HCT116 (cell line): ENCODE measurements at regions not wholly inside any gene's neighbourhood (a gene's known extent, or its start where the extent isn't known, plus 50 kb on each side); places are given as distances from the start of the nearest gene placed in this dataset.

ENCODE experiments used
- ATAC-seq: fragments of 200-7000 bp; cut with Tn5 transposase; 2 replicates; pipeline ENCODE4 v1.9.1; 2020; ENCODE audit warnings: mild to moderate bottlenecking, moderate library complexity
- BruUV-seq: library from RNA; stranded (reverse); fragments of 400-500 nt; replicated peaks from 2 replicates; lab custom pipeline; 2021; lab: Mats Ljungman, UMichigan
- CTCF ChIA-PET: fragments of 300-600 bp; sonication (Branson Sonifier 250); formaldehyde crosslinking; loops from one replicate; lab custom pipeline; 2021; ENCODE audit warnings: antibody characterized with exemption; lab: Charles Lee
- POLR2A ChIA-PET: fragments of 300-600, 350-600 bp; sonication (Branson Sonifier 250); formaldehyde crosslinking; loops from one replicate; lab custom pipeline; 2021; ENCODE audit warnings: antibody characterized with exemption; lab: Charles Lee
- RAD21 ChIA-PET, 2 experiments: fragments of 300-600 bp; sonication (Branson Sonifier 250); formaldehyde crosslinking; loops; one replicate each; lab custom pipeline; 2023; ENCODE audit warnings: low total read pairs in 2 of 2; ENCODE audit not compliant: uncharacterized antibody in 2 of 2, unreplicated experiment in 2 of 2, low non-redundant PET in 1 of 2; lab: Charles Lee
- DNase-seq: peaks from one replicate; pipeline ENCODE4 v3.0.0-alpha.2; 2010; ENCODE audit warnings: low read depth, low spot score
- H2AFZ ChIP-seq: fragments of 200-600 bp; shearing (Covaris generic), sonication (generic); 2 replicates; pipeline ENCODE4 v1.6.1; 2017; ENCODE audit warnings: low read depth, mixed run types, mixed read lengths, antibody characterized with exemption, low read length; ENCODE audit not compliant: poor library complexity, severe bottlenecking
- H3K27ac ChIP-seq: 2 replicates; pipeline ENCODE4 v1.5.1; 2012; ENCODE audit warnings: low read depth, low read length
- H3K27me3 ChIP-seq: fragments of 200-600 bp; sonication (generic); 2 replicates; pipeline ENCODE4 v1.6.1; 2016; ENCODE audit warnings: mixed run types, low read length, mixed read lengths; ENCODE audit not compliant: insufficient read depth
- H3K36me3 ChIP-seq, 2 experiments: fragments of 200-500 bp in 1 of 2; fragments of 200-600 bp in 1 of 2; sonication (Bioruptor generic) in 1 of 2; sonication (generic) in 1 of 2; 2 replicates each; pipeline versions ENCODE4 v1.5.1 to v1.6.1; 2014 to 2016; ENCODE audit warnings: low read length in 2 of 2, inconsistent platforms in 1 of 2, mixed read lengths in 1 of 2, mixed run types in 1 of 2; ENCODE audit not compliant: insufficient read depth in 2 of 2, control insufficient read depth in 1 of 2
- H3K4me1 ChIP-seq, 2 experiments: fragments of 200-600 bp in 1 of 2; sonication (generic) in 1 of 2; 2 replicates each; pipeline versions ENCODE4 v1.5.1 to v1.6.1; 2012 to 2017; ENCODE audit warnings: low read length in 2 of 2, inconsistent platforms in 1 of 2, mild to moderate bottlenecking in 1 of 2, mixed read lengths in 1 of 2, mixed run types in 1 of 2, moderate library complexity in 1 of 2; ENCODE audit not compliant: insufficient read depth in 2 of 2, control insufficient read depth in 1 of 2
- H3K4me2 ChIP-seq: fragments of 200-600 bp; sonication (generic); 2 replicates; pipeline ENCODE4 v1.6.1; 2017; ENCODE audit warnings: mixed run types, low read length, mixed read lengths
- H3K4me3 ChIP-seq, 2 experiments: fragments of 200-600 bp in 1 of 2; sonication (generic) in 1 of 2; replicated peaks in 1 of 2; 2 replicates each; pipeline ENCODE4 v1.5.1; 2011 to 2016; ENCODE audit warnings: low read length in 2 of 2, control low read depth in 1 of 2, low read depth in 1 of 2, mild to moderate bottlenecking in 1 of 2, mixed read lengths in 1 of 2, mixed run types in 1 of 2
- H3K79me2 ChIP-seq: fragments of 200-600 bp; sonication (generic); 2 replicates; pipeline ENCODE4 v1.6.1; 2017; ENCODE audit warnings: mild to moderate bottlenecking, mixed run types, low read length, moderate library complexity, mixed read lengths; ENCODE audit not compliant: insufficient read depth
- H3K9ac ChIP-seq: fragments of 200-600 bp; sonication (generic); 2 replicates; pipeline ENCODE4 v1.6.1; 2016; ENCODE audit warnings: low read length, mixed read lengths
- H3K9me2 ChIP-seq: fragments of 200-600 bp; sonication (generic), shearing (Covaris generic); 2 replicates; pipeline ENCODE4 v1.6.1; 2017; ENCODE audit warnings: mixed run types, mild to moderate bottlenecking, moderate library complexity; ENCODE audit not compliant: insufficient read depth
- H3K9me3 ChIP-seq, 2 experiments: fragments of 200-500 bp in 1 of 2; fragments of 200-600 bp in 1 of 2; sonication (Bioruptor generic) in 1 of 2; sonication (generic) in 1 of 2; 2 replicates each; pipeline ENCODE4 v1.6.1; 2014 to 2017; ENCODE audit warnings: low read length in 2 of 2, mixed read lengths in 2 of 2, inconsistent platforms in 1 of 2, low read depth in 1 of 2, mild to moderate bottlenecking in 1 of 2, mixed run types in 1 of 2, moderate library complexity in 1 of 2; ENCODE audit not compliant: control insufficient read depth in 1 of 2, insufficient read depth in 1 of 2
- H4K20me1 ChIP-seq: fragments of 200-600 bp; sonication (generic), shearing (Covaris generic); 2 replicates; pipeline ENCODE4 v1.6.1; 2017; ENCODE audit warnings: mixed run types, mild to moderate bottlenecking, moderate library complexity; ENCODE audit not compliant: insufficient read depth
- ATF3 ChIP-seq: IDR thresholded peaks from 2 replicates; pipeline ENCODE4 v1.6.1; 2012
- CTCF ChIP-seq, 3 experiments: fragments of 200-600 bp in 1 of 3; sonication (generic) in 1 of 3; IDR thresholded peaks in 2 of 3; conservative IDR thresholded peaks in 1 of 3; 2 replicates each; pipeline ENCODE4 v1.5.1; 2012 to 2017; ENCODE audit warnings: low read depth in 2 of 3, low read length in 2 of 3, antibody characterized with exemption in 1 of 3, borderline replicate concordance in 1 of 3, control low read depth in 1 of 3, mild to moderate bottlenecking in 1 of 3, mixed read lengths in 1 of 3, mixed run types in 1 of 3, moderate library complexity in 1 of 3; ENCODE audit not compliant: insufficient read depth in 1 of 3
- EZH2 ChIP-seq: fragments of 200-600 bp; sonication (generic); IDR thresholded peaks from 2 replicates; pipeline ENCODE4 v1.6.1; 2017; ENCODE audit warnings: antibody characterized with exemption, mixed run types
- EZH2phosphoT487 ChIP-seq: fragments of 200-600 bp; IDR thresholded peaks from 2 replicates; pipeline ENCODE4 v1.6.1; 2018; ENCODE audit warnings: antibody characterized with exemption, borderline replicate concordance
- FOSL1 ChIP-seq: IDR thresholded peaks from 2 replicates; pipeline ENCODE4 v1.6.1; 2012; ENCODE audit warnings: low read depth
- MAX ChIP-seq: IDR thresholded peaks from 2 replicates; pipeline ENCODE4 v1.6.1; 2012
- POLR2AphosphoS5 ChIP-seq: IDR thresholded peaks from 2 replicates; pipeline ENCODE4 v1.6.1; 2011; ENCODE audit warnings: mild to moderate bottlenecking, low read depth, low read length, moderate library complexity
- REST ChIP-seq: IDR thresholded peaks from 2 replicates; pipeline ENCODE4 v1.6.1; 2012; ENCODE audit warnings: low read depth
- SP1 ChIP-seq: IDR thresholded peaks from 2 replicates; pipeline ENCODE4 v1.6.1; 2012; ENCODE audit warnings: low read depth
- SRF ChIP-seq: IDR thresholded peaks from 2 replicates; pipeline ENCODE4 v1.6.1; 2012; ENCODE audit warnings: low read depth
- TCF7L2 ChIP-seq: IDR thresholded peaks from 2 replicates; pipeline ENCODE4 v1.7.0; 2011; ENCODE audit warnings: borderline replicate concordance, inconsistent platforms; ENCODE audit not compliant: insufficient read depth, insufficient read length; ENCODE audit errors: extremely low read depth
- YY1 ChIP-seq: IDR thresholded peaks from 2 replicates; pipeline ENCODE4 v1.6.1; 2011; ENCODE audit warnings: low read length, low read depth, moderate library complexity, mild to moderate bottlenecking; ENCODE audit not compliant: insufficient replicate concordance; ENCODE audit errors: extremely low read depth
- intact Hi-C: fragments of 100-400 bp; cut with micrococcal nuclease; formaldehyde crosslinking; loops from 2 replicates; pipeline ENCODE4 v1.10.0; 2022

- no peak for TF ChIP-seq ATF3
These were observed 302.7 kb upstream of the RGMB start (continued) for GRCh38 chr5:98470747-98471146.

GRCh38 chr5:98471458-98471857 lies 302.0 kb upstream of the RGMB start:
- H3K36me3 ChIP-seq: no peaks in the 10 kb centered on the region
- no peak overlapping the region for H2AFZ ChIP-seq
- ChIA-PET POLR2A (no interaction called here), RAD21 (no interaction called here), CTCF (no interaction called here)
- no peak overlapping the region for H3K27ac ChIP-seq
- intact Hi-C loops: no loop called here
- peaks cover 0 to 7% of the 10 kb centered on the region in 2 experiments; a peak in 1 of 4 replicates for H3K4me1 ChIP-seq
- no peaks in the 10 kb centered on the region for H3K9me2 ChIP-seq
- no peaks in the 10 kb centered on the region for H3K27me3 ChIP-seq
- H4K20me1 ChIP-seq: no peaks in the 10 kb centered on the region
- H3K4me3 ChIP-seq: no peak overlapping the region
- H3K9me3 ChIP-seq: no peaks in the 10 kb centered on the region
- no TSS peak for BruUV-seq
- TF ChIP-seq EZH2phosphoT487: no peak
- TF ChIP-seq YY1: no peak
- no peak for TF ChIP-seq EZH2
- TF ChIP-seq FOSL1: no peak
- no peak overlapping the region for H3K9ac ChIP-seq
- no peaks in the 10 kb centered on the region for H3K79me2 ChIP-seq
- no peak overlapping the region for H3K4me2 ChIP-seq
- ATAC-seq: no peak
- DNase-seq: no peak

GRCh38 chr5:98474216-98474615 lies 299.2 kb upstream of the RGMB start:
- no peaks in the 10 kb centered on the region for H3K9me3 ChIP-seq
- ATAC-seq (no peak), DNase-seq (no peak)
- H4K20me1 ChIP-seq: no peaks in the 10 kb centered on the region
- no peak overlapping the region for H3K27ac ChIP-seq
- ChIA-PET RAD21 (no interaction called here), CTCF (no interaction called here), POLR2A (no interaction called here)
- H3K27me3 ChIP-seq: no peaks in the 10 kb centered on the region
- no peak overlapping the region for H2AFZ ChIP-seq
- H3K9ac ChIP-seq: no peak overlapping the region
- H3K36me3 ChIP-seq: no peaks in the 10 kb centered on the region
- no peak overlapping the region for H3K4me3 ChIP-seq
- H3K9me2 ChIP-seq: no peaks in the 10 kb centered on the region
- no TSS peak for BruUV-seq
- no peaks in the 10 kb centered on the region for H3K79me2 ChIP-seq
- TF ChIP-seq SP1 (no peak), CTCF (IDR thresholded peaks at IDR 0.05 in 2 of 3, conservative IDR thresholded peaks at IDR 0.05 in 1 of 3; ENCODE audit: borderline replicate concordance in 1 of 3, insufficient read depth in 1 of 3, low read depth in 2 of 3, low read length in 2 of 3) (no peak), REST (no peak), MAX (no peak), POLR2AphosphoS5 (no peak), TCF7L2 (no peak), SRF (no peak)
- no peak overlapping the region for H3K4me2 ChIP-seq
- H3K4me1 ChIP-seq: no peaks in the 10 kb centered on the region
- intact Hi-C loops: no loop called here
